HG03060 (cell line): ENCODE measurements at regions not wholly inside any gene's neighbourhood (a gene's known extent, or its start where the extent isn't known, plus 50 kb on each side); places are given as distances from the start of the nearest gene placed in this dataset.

Experiments used
- ATAC-seq: cut with Tn5 transposase; IDR thresholded peaks from one replicate; pipeline ENCODE4 v1.9.1; 2021; ENCODE audit warnings: low read depth, moderate number of reproducible peaks; ENCODE audit not compliant: unreplicated experiment

- ATAC-seq: no peak
These were observed 253.4 kb downstream of the ETAA1 start for GRCh38 chr2:67650291-67651133.

GRCh38 chr2:67651565-67651964 is 254.4 kb downstream of the ETAA1 start:
- no peak for ATAC-seq

- no peak for ATAC-seq
These were observed 255.5 kb downstream of the ETAA1 start for GRCh38 chr2:67652679-67653078.

- no peak for ATAC-seq
These were observed 259.7 kb downstream of the ETAA1 start for GRCh38 chr2:67656875-67657274.

- ATAC-seq: no peak
These were observed 261.7 kb downstream of the ETAA1 start for GRCh38 chr2:67658820-67659219.

GRCh38 chr2:67660015-67660602 is 263.0 kb downstream of the ETAA1 start:
- ATAC-seq: no peak

GRCh38 chr2:67660871-67661270 is 263.7 kb downstream of the ETAA1 start:
- ATAC-seq: no peak

- no peak for ATAC-seq
These were observed 265.1 kb downstream of the ETAA1 start for GRCh38 chr2:67662222-67662621.

- ATAC-seq: no peak
These were observed 266.6 kb downstream of the ETAA1 start for GRCh38 chr2:67663776-67664175.

- ATAC-seq: no peak
These were observed 269.4 kb downstream of the ETAA1 start for GRCh38 chr2:67666386-67667053.

- no peak for ATAC-seq
These were observed 270.1 kb downstream of the ETAA1 start for GRCh38 chr2:67667054-67667908.

GRCh38 chr2:67668538-67668937 is 271.4 kb downstream of the ETAA1 start:
- ATAC-seq: no peak

- ATAC-seq: no peak
These were observed 272.0 kb downstream of the ETAA1 start for GRCh38 chr2:67669168-67669567.

GRCh38 chr2:67669766-67670165 is 272.6 kb downstream of the ETAA1 start:
- no peak for ATAC-seq

GRCh38 chr2:67670747-67671183 is 273.6 kb downstream of the ETAA1 start:
- no peak for ATAC-seq

GRCh38 chr2:67671464-67672450 is 274.6 kb downstream of the ETAA1 start:
- no peak for ATAC-seq

- ATAC-seq: no peak
These were observed 277.5 kb downstream of the ETAA1 start for GRCh38 chr2:67674668-67675067.

GRCh38 chr2:67684991-67685390 is 287.9 kb downstream of the ETAA1 start:
- ATAC-seq: no peak

- ATAC-seq: no peak
These were observed 289.1 kb downstream of the ETAA1 start for GRCh38 chr2:67686254-67686653.
